ENCODE measurements at regions not wholly inside any gene's neighbourhood (a gene's known extent, or its start where the extent isn't known, plus 50 kb on each side); places are given as distances from the start of the nearest gene placed in this dataset.

GRCh38 chr6:106901062-106901461 is 73.5 kb downstream of the CD24 start:
- Histone ChIP-seq H3K36me3 (replicated peaks in 1 of 2; ENCODE audit: control insufficient read depth in 1 of 2, insufficient read depth in 2 of 2, low read length in 1 of 2) (no peaks in the 10 kb centered on the region), H3K9me3 (no peaks in the 10 kb centered on the region), H4K20me1 (ENCODE audit: insufficient read depth) (no peaks in the 10 kb centered on the region), H3K4me2 (no peak overlapping the region), H2AFZ (ENCODE audit: low read depth) (no peak overlapping the region), H3K4me3 (ENCODE audit: low read depth in 2 of 2, low read length in 1 of 2) (no peak overlapping the region), H3K27me3 (ENCODE audit: insufficient read depth) (no peaks in the 10 kb centered on the region), H3K4me1 (ENCODE audit: control insufficient read depth in 1 of 2, insufficient read depth in 2 of 2, low read depth in 1 of 2, low read length in 1 of 2) (peaks cover 0 to under 1% of the 10 kb centered on the region in 2 experiments; a peak in 1 of 4 replicates), H3F3A (replicated peaks; ENCODE audit: insufficient read depth) (no peaks in the 10 kb centered on the region), H3K79me2 (ENCODE audit: insufficient read depth) (no peaks in the 10 kb centered on the region), H3K9me2 (no peaks in the 10 kb centered on the region), H3K27ac (ENCODE audit: low read depth in 2 of 2, low read length in 1 of 2) (no peak overlapping the region), H3K9ac (no peak overlapping the region)
- POLR2A ChIA-PET, result no interaction called here
- CTCF ChIA-PET, result no interaction called here
- WGBS (ENCODE audit: low lambda C conversion rate), result 25% methylated on average over 3 of the region's 3 CpGs
- TF ChIP-seq GATA2 (CRISPR knock-in tag; IDR thresholded peaks at IDR 0.05) (no peak), RCOR1 (IDR thresholded peaks at IDR 0.05; ENCODE audit: low read length) (no peak)
- no peak for DNase-seq

GRCh38 chr6:106899697-106900096 is 74.8 kb downstream of the CD24 start:
- Histone ChIP-seq H2AFZ (ENCODE audit: low read depth) (no peak overlapping the region), H4K20me1 (ENCODE audit: insufficient read depth) (no peaks in the 10 kb centered on the region), H3K9ac (no peak overlapping the region), H3K4me3 (ENCODE audit: low read depth in 2 of 2, low read length in 1 of 2) (no peak overlapping the region), H3K36me3 (replicated peaks in 1 of 2; ENCODE audit: control insufficient read depth in 1 of 2, insufficient read depth in 2 of 2, low read length in 1 of 2) (no peaks in the 10 kb centered on the region), H3K9me2 (no peaks in the 10 kb centered on the region), H3K4me1 (ENCODE audit: control insufficient read depth in 1 of 2, insufficient read depth in 2 of 2, low read depth in 1 of 2, low read length in 1 of 2) (no peaks in the 10 kb centered on the region), H3K4me2 (no peak overlapping the region), H3K79me2 (ENCODE audit: insufficient read depth) (no peaks in the 10 kb centered on the region), H3K9me3 (no peaks in the 10 kb centered on the region), H3F3A (replicated peaks; ENCODE audit: insufficient read depth) (no peaks in the 10 kb centered on the region), H3K27ac (ENCODE audit: low read depth in 2 of 2, low read length in 1 of 2) (no peak overlapping the region), H3K27me3 (ENCODE audit: insufficient read depth) (no peaks in the 10 kb centered on the region)
- 0% methylated on average over 2 of the region's 4 CpGs for WGBS (ENCODE audit: low lambda C conversion rate)
- ChIA-PET POLR2A (no interaction called here), CTCF (no interaction called here)
- TF ChIP-seq USF1 (IDR thresholded peaks at IDR 0.05; ENCODE audit: borderline replicate concordance, low read depth) (no peak), SMC3 (IDR thresholded peaks at IDR 0.05; ENCODE audit: low read depth, low read length) (no peak), EP300 (IDR thresholded peaks at IDR 0.05; ENCODE audit: borderline replicate concordance in 1 of 2, low read depth in 1 of 2, low read length in 1 of 2) (no peak), TCF12 (IDR thresholded peaks at IDR 0.05) (no peak)
- DNase-seq, result no peak

GRCh38 chr6:106897580-106897979 is 76.9 kb downstream of the CD24 start:
- Histone ChIP-seq H3K9me2 (no peaks in the 10 kb centered on the region), H4K20me1 (ENCODE audit: insufficient read depth) (no peaks in the 10 kb centered on the region), H3K27ac (ENCODE audit: low read depth in 2 of 2, low read length in 1 of 2) (no peak overlapping the region), H3K36me3 (replicated peaks in 1 of 2; ENCODE audit: control insufficient read depth in 1 of 2, insufficient read depth in 2 of 2, low read length in 1 of 2) (no peaks in the 10 kb centered on the region), H3K79me2 (ENCODE audit: insufficient read depth) (no peaks in the 10 kb centered on the region), H3K4me3 (ENCODE audit: low read depth in 2 of 2, low read length in 1 of 2) (no peak overlapping the region), H3K9me3 (no peaks in the 10 kb centered on the region), H3K4me2 (no peak overlapping the region), H3K27me3 (ENCODE audit: insufficient read depth) (no peaks in the 10 kb centered on the region), H3F3A (replicated peaks; ENCODE audit: insufficient read depth) (no peaks in the 10 kb centered on the region), H3K9ac (no peak overlapping the region), H3K4me1 (ENCODE audit: control insufficient read depth in 1 of 2, insufficient read depth in 2 of 2, low read depth in 1 of 2, low read length in 1 of 2) (no peaks in the 10 kb centered on the region), H2AFZ (ENCODE audit: low read depth) (no peak overlapping the region)
- DNase-seq, result no peak
- CTCF ChIA-PET, result interaction anchor here (0.6 kb wide), 1 partner anchor 18 kb away, joined by 3 read pairs; no protein-coding TSS in a partner anchor
- no peak for TF ChIP-seq SMC3 (IDR thresholded peaks at IDR 0.05; ENCODE audit: low read depth, low read length)
- no peak for TF ChIP-seq SIN3A (IDR thresholded peaks at IDR 0.05; ENCODE audit: borderline replicate concordance, low read depth, low read length)
- no peak for TF ChIP-seq ZBTB33 (IDR thresholded peaks at IDR 0.05; ENCODE audit: borderline replicate concordance, low read depth)
- POLR2A ChIA-PET, result no interaction called here
- 66% methylated on average over 5 of the region's 5 CpGs for WGBS (ENCODE audit: low lambda C conversion rate)
